ENCODE measurements at regions not wholly inside any gene's neighbourhood (a gene's known extent, or its start where the extent isn't known, plus 50 kb on each side); places are given as distances from the start of the nearest gene placed in this dataset.

DNA sequence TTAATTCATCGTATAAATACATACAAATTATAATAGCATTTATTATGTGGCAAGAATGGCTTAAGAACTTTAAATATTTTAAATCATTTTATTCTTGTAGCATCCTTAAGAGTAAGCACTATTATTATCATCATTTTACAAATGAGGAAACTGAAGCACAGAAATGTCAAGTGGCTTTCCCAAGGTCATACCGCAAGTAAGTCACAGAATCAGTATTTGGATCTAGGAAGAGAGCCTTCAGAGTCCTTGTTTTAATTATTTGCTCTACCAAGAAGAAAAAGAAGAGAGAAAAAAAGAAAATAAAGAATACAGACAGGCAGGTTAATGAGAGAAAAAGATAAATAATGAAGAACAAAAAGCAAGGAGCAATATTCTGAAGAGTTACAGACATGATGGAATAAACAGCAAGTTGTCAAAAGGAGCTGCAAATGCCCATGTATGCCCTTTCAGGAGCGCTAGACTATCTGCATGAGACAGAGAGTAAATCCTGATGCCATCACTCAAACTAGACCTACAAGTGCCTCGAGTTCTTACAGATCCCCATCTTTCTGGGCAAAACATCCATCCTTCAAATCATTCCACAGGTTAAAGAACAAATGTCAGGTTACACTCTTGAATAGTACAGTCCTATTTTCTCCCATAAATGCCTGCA lies 57.8 kb upstream of the ETAA1 start:
- DNase-seq, result no peak

DNA sequence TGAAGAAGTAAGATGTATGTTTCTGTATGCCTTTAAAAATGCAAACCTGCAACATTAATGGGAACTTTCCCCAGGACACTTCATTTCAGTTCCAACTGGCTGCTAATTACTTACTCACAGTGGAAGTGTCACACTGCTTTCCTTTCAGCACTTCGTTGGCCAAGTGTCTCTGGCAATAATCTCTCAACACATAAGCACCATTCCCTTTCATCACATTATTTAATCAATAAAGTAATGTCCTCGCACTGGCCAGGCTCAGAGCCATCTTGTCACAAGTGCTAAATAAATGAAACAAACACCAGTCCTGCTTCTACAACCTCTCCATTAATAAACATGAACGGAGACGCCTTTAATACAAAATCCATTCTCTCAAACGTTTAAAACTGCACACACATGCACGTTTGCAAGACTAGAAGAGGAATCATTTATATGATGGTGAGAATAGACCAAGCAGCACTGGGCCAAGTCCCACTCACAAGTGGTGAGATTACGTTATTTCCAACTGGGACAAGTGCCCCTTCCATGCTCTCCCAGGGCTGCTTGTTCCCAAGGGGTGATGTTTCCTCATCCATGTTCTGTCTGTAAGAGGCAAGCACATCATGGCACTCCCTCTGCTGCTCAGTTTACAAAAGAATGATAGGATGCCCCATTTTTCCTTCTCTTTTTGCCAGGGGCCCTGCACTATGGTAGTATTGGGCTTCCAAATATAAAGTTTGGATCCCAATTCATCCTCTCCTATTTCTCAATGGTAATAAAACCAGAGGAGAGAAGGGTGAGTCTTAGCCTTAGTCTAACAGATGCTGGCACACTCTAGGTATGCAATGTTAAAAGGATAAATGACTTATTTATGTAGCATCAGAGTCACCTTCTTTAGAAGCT lies 56.8 kb upstream of the ETAA1 start:
- no peak for DNase-seq

DNA sequence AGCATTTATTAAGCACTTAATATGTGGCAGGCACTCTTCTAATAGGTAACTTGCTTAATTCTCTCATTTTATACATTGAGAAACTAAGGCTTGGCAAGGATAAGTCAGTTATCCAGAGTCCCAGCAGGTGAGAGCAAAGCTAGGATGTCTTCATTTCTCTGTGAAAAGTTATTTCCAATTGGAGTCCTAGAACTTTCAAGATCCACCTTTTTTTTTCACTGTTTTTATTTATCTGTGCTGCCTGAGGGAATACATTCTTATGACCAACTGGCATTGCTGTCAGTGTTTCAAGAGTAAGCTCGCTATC lies 56.2 kb upstream of the ETAA1 start:
- DNase-seq, result no peak

DNA sequence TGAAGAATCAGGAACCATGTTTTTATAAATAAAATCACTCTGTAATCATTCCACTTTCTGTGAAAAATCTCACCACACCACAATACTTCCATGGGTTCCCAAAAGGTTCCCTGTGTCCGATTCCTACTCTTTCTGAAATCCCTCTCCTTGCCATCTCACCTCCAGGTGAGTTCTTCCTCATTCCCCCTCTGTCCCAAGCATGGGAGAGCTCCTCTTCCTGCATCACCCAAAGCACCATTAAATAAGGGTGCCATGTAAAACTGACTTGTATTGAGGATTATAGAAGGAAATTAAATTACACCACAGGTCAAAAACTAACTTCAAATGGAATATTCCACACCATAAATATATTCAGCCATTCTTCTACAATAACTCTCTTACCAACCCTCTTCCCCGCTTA lies 55.8 kb upstream of the ETAA1 start:
- DNase-seq, result no peak

DNA sequence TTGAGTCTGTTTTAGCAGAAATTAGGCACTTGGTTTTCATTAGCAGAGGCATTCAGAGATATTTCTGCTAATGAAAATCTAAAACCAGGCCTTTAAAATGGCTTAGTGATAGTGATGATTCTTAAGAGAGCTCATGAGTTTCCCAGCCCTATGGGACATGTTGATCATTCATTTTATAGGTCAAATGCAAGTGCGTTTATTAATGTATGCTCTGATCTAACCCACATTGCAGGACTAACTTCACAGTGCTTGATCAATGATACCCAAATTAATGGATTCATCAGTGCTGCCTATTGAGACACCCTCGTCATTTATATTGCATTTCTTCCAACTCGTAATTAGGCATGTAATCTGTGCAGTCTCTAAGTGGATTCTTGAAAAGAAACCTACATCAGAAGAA lies 54.7 kb upstream of the ETAA1 start:
- no peak for DNase-seq

DNA sequence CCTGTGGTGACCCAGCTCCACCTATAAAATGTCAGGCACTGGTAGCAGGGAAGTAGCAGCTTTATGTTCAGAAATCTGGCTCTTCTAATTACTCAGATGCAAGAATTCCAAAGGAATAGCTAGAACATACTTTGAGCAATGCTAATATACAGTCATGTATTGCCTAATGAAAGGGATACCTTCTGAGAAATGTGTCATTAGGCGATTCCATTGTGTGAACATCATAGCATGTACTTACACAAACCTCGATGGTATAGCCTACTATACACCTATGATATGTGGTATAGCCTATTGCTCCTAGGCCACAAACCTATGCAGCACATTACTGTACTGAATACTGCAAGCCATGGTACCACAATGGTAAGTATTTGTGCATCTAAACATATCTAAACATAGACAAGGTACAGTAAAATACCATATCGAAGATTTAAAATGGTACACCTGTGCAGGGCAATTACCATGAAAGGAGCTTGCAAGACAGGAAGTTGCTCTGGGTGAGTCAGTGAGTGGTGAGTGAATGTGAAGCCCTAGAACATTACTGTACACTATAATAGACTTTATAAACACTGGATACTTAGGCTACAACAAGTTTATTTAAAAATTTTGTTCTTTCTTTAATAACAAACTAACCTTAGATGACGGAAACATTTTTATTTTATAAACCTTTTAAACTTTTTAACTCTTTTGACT lies 50.3 kb upstream of the ETAA1 start:
- no peak for DNase-seq

All from muscle of arm (tissue), 1 donor.